ENCODE measurements at regions not wholly inside any gene's neighbourhood (a gene's known extent, or its start where the extent isn't known, plus 50 kb on each side); places are given as distances from the start of the nearest gene placed in this dataset.
"Not testable (repeated sequence)": the region's sequence is repeated elsewhere in the genome, so short reads cannot be mapped to it uniquely, and the experiment has no call there.

DNA sequence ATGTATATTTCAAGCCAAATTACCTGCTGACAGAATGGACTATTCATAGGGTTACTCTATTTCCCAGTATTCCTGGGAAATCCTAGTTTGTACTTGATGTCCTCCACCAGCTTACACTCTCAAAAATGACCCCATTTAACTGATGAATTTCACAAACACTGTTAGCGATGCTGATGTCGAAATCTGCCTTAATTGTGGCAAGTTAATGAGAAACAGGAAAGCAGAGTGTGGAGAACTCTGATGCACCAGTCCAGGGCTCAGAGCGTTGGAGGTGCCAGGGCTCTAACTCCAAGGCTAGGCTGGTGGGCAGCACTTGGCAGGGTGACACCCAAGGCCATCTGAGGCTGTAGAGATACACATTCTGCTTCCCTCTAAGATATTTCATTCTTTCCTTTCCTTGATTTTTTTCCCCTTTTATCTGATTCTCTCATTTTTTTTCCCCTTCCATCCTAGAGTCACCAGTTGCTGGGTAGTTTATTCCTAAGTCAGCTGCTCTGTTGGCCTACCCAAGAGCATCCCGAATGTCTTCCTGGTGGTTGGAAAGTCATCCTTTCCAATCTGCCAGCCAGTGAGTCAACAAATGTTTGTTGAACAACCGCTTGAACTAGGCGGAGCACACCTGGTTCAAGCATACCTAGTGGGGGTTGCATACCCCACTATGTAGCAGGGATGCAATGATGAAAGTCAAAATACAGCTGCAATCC is 525.0 kb upstream of the NRP1 start:
- no peak for DNase-seq

DNA sequence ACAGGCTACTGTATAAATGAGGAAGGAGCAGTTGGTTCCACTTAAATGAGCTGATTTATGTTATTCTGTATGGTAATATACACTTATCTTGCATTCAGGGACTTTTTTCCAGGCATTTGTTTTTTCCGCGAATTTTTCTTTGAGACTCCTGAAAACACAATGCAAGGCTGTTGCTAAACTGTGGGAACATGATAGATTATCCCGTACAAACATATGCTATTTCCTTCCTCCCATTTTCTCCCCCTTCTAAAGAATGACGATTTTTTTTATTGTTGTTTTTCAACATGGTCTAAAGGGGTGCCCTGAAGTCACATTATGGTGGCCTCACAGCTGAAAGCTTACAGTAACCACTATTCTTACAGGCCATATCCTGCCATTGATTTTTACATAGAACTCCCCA is 523.9 kb upstream of the NRP1 start:
- no peak for DNase-seq

DNA sequence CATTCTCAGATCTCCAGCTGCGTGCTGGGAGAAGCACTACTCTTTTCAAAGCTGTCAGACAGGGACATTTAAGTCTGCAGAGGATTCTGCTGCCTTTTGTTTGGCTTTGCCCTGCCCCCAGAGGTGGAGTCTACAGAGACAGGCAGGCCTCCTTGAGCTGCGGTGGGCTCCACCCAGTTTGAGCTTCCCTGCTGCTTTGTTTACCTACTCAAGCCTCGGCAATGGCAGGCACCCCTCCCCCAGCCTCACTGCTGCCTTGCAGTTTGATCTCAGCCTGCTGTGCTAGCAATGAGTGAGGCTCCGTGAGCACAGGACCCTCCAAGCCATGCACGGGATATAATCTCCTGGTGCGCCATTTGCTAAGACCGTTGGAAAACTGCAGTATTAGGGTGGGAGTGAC is 518.8 kb upstream of the NRP1 start:
- DNase-seq = not testable (repeated sequence)

DNA sequence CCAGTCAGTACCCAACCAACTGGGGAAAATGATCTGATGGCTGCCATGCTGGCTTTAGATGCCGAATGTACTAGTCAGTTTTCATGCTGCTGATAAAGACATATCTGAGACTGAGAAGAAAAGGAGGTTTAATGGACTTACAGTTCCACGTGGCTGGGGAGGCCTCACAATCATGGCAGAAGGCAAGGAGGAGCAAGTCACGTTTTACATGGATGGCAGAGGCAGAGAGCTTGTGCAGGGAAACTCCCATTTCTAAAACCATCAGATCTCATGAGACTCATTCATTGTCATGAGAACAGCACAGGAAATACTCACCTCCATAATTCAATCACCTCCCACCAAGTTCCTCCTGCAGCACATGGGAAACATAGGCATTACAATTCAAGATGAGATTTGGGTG is 508.9 kb upstream of the NRP1 start:
- no peak for DNase-seq

DNA sequence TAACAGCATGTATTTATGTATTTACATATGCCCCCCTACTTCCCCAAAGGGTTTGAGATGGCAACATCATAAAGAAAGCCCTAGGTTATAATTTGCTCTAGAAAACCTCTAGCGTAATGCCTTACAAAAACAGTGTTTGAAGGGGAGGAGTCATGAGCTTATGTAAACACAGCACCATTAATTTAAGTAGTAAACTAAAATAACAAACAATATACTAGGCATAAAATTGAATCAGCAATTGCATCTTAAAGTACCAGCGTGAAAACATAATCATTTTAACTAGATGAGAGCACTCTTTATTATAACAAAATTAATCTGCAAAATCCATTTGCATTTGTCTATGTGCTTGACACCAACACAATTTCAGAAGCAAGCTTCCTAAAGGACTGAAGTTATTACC is 507.2 kb upstream of the NRP1 start:
- DNase-seq = no peak

DNA sequence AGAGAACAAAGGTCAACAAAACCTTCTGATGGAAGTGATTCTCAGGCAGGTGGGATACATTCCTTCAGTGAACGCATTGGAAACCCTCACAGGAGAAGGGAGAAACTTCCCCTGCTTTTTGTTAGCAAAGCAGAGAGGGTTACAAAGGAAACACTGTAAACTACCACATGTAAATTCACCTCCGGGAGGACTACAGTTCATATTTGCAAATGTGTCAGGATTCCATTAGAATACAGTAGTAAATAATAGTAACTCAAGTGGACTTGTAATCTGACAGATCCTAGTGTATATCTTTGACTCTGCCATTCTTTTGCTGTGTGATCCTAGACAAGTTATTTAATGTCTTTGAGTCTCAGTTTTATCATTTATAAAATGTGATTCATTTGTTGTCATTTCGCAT is 504.3 kb upstream of the NRP1 start:
- DNase-seq = no peak

DNA sequence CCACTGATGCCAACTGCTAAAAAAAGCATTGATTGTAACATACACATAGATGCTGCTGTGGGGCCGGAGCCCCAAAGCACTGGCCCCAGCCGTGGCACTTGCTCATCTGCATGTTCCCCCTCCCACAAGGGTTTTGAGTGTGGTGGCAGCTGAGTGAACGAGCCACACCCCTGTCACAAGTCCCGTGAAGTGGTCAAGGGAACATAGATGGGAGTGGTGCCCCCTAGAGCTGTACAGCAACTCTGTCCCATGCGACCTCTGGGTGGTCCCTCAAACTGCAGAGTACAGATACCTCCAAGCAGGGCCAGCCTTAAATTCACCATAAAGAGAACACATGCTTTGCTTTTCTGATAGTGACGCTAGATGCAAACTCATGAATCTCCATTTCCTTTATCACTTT is 503.3 kb upstream of the NRP1 start:
- DNase-seq = no peak

DNA sequence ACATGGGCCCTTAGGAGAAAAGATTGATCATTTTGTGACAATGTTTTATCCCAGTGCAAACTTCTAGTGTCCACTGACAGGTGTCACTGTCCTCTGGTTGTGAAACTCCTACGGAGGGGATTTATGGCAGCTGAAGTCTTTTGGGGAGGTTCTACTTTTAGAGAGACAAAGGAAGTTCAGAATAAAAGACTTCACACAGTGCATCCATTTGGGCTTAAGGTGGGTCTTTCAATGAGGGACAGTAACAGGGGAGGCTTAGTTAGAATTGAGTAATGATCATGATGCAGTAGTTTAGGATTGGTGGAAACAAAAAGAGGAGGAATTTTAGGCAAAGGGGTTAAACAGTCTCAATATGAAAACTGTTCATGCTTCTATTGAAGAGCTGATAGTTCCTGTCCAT is 501.1 kb upstream of the NRP1 start:
- DNase-seq = no peak

DNA sequence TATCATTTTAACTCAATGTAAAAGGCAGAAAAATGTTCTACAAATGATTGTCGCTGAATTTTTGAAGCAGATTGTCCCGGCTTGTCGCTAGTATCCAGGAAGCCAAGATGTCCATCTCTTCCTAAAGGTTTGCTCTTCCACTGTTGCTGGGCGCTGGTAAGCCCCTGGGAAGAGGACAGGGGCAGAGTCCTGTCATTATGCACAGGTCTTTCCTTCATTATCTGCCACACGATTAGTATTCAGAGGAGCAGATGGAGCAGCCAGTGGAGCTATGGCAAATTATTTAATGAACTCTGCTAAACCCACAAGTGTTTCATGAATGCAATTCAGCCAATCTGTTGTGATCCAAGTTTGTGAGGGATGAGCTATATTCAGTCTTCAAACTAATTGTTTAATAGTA is 499.1 kb upstream of the NRP1 start:
- DNase-seq = no peak

DNA sequence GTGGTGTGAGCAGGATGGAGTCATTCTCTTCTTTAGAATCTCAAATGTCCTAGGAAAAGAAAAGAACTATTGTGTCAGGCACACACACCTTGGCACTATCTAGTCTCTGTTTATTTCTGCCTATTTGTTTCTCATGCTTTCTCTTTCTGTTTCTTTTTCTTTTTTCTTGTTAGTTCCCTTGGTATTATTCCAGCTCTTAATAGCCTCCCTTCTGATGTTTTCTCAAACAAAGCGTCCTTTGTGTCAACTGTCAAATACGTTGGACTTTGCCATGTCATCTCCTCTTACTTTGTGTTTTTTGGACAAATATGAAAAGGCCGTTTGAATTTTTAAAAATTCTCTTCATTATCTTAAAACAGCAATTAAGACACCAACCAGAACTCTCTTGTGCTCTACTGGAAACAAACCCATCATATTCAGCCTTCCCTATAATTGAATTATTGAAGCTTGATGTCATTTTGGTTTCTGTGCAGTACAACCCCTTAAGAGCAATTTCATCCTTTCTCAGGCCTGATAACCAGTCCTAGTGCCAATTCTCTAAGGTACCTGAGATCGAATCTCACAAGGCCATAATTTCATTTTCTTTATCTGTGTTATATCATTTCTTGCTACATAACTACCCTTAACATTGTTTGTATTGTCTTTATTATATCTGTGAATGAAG is 497.8 kb upstream of the NRP1 start:
- DNase-seq = no peak

DNA sequence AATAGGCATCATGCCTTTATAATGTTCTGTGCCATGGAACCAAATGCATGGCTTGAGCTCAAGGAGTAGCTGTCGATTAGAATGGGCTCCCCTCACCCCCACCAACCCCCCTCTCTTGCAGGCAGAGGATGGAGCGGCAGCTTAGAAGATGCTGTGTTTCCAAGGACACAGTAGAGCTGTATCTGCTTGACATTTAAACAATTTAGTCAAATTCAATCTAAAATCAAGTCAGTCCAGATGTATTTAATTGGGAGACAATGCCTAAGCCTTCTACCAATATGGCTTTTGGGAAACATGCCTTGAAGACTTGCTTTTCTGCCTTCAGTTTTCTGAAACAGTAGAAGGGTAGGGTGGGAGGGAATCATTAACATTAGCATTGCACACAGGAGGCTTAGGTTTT is 497.1 kb upstream of the NRP1 start:
- DNase-seq = no peak

DNA sequence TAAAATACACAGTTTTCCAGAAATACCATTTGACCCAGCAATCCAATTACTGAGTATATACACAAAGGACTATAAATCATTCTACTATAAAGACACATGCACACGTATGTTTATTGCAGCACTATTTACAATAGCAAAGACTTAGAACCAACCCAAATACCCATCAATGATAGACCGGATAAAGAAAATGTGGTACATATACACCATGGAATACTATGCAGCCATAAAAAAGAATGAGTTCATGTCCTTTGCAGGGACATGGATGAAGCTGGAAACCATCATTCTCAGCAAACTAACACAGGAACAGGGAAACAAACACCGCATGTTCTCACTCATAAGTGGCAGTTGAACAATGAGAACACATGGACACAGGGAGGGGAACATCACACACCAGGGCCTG is 495.4 kb upstream of the NRP1 start:
- DNase-seq = not testable (repeated sequence)

DNA sequence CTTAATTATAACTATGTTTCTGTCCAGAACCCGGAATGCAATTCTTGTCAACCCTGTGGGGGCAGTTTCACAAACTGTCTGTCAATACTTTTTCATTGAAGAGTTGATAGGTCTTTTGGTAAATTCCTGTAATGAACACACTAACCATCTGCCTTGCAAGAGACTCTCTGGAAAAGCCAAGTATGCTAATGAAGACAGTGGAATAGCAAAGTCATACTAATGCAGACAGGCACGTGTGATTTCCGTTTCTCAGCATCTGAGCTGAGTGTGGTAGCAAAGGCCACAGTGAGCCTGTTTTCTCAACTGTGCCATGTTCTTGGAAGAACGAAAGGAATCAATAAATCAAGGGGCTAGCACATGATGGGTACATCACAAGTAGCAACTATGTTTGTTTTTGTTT is 494.1 kb upstream of the NRP1 start:
- no peak for DNase-seq

DNA sequence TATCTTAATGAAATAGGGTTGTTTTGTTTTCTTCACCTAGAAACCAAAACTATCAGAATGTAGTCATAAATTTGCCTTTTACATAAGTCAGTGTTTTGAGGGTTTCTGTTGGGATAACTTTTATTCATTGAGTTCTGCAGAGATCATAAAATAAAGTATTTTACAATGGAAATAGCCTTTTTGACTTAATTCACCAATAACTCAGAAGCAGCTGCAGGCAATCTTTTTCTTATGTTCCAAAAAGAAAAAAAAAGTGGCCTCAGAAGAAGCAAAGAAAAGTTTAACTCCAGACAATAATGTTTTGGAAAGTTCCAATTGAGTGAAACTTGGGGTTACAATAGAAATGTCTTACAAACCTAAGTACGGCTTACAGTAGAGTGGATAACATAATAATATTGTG is 491.7 kb upstream of the NRP1 start:
- no peak for DNase-seq

DNA sequence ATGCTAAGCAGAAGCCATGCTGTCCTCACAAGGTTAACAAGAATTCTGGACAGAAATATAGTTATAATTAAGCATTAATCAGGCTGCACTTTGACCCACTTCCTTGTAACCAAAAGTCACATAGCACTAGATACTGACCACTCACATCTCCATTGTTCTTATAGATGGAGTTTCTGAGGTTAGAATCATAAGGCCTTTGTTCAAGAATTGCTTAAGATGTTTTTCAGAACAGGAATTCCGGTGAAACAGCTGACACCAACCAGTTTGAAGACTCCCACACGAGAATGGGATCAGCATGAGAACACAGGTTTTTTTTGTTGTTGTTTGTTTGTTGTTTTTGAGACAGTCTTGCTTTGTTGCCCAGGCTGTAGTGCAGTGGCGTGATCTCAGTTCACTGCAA is 488.3 kb upstream of the NRP1 start:
- no peak for DNase-seq

DNA sequence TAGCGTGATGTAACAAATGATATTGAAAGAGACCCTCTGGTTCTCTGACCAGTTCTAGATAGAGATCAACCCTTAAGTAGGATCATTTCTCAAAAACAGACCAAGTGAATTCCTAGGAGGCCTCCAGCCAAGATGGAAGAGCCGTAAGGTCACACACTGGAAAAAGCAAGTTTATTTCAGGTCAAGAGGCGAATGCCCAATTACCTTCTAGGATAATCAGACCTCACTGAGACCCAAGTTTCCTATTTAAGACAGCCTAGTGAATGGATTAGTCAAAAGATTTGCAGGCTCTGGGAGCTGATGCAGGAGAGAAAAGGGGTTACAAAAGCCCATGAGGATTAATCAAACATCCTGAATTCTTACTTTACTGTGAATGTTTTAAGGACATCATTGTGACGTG is 486.1 kb upstream of the NRP1 start:
- DNase-seq = no peak

DNA sequence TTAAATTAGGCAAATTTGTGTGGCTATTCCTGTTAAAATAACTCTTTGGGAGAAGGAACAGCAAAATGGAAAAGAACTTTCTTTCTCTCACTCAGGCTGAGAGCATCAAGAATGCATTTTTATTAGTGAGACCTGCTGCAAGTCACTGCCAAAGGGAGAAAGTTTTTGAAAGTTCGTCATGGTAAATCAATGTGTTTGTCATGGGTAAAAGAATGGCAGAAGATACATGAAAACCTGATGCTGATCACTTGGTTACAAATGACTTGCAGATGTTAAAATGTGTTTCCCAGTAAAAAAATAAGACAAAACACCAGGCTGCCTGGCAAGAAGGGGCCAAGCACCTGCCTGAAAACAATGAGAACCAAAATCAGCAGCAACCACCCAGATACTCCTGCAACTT is 484.7 kb upstream of the NRP1 start:
- no peak for DNase-seq

DNA sequence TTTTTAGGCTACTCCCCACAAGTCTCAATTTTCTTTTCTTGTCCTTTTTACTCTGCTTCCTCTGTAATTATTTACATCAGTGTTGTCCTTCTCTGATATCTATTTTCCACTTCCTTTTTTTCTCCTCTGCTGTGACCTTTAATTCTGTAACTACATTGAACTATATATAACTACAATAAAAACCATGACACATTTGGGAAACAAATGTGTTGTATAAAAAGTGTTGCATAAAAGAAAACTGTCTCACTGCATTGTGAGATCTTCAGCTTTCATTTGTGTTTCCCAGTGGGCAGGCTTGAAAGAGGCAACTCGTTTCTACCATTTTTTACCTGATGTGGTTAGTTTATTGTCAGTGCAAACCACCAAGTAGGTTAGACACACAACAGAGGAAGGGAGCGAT is 483.9 kb upstream of the NRP1 start:
- no peak for DNase-seq

DNA sequence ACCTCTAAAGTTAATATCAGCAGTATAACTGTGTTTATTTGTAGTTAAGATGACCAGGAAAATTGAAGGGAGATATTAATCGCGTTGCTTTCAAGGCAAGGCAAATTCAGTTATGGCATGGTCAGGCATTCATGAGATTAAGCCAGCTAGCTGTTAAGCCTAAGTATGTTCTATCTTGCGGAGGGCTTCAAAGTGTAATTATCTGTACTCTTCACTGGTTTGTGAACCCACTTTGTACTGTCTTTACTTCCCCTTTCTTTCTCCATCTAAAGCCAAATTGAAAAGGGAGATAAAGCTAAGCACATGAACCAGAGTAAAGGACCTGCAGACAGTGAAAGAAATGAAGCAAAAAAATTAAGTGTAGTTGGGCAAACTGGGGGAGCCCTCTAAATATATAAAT is 483.1 kb upstream of the NRP1 start:
- DNase-seq = no peak

DNA sequence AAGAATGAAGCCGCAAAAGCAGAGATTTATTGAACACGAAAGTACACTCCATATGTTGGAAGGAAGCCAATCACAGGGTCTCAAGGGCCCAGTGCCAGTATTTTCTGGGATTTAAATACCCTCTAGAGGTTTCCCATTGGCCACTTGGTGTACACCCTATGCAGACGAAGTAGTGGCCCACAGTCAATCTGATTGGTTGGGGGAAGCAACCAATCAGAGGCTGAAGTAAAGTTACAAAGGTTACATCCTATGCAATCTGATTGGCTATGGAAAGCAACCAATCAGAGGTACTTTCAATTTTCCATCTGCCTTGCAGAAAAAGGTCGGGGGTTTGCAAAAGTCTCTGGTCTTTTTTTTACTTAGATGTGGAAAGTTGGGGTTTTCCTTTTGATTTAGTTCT is 481.3 kb upstream of the NRP1 start:
- DNase-seq = no peak

DNA sequence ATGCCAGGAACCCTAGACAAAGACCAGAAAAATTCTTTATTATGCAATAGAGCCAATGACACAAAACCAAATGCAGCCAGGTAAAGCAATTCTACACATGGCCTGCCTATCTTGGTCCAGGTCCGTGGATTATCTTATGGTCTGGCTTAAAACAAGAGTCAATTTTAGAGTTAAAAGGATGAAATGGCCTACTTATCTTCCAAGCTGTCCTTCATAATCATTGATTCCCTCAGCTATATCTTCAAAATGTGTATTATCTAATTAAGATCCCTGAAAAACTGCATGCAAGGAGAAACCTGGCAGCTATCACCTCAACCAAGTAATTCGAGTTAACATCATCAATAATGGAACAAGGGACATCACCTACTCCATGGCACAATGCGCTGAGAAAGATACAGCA is 479.4 kb upstream of the NRP1 start:
- DNase-seq = no peak

DNA sequence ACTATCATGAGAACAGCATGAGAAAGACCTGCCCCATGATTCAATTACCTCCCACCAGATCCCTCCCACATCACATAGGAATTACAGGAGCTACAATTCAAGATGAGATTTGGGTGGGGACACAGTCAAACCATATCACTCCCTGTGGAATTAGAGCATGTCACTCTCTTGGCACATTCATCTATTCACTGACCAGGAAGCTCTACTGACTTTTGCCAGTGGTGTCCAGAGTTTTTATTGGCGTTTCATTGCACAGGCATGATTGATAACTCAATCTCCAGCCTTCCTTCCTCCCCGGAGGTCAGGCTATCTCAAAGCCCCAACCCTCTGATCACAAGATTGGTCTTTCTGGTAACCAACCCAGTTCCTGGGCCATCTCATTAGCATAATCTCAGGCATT is 478.9 kb upstream of the NRP1 start:
- DNase-seq = no peak

DNA sequence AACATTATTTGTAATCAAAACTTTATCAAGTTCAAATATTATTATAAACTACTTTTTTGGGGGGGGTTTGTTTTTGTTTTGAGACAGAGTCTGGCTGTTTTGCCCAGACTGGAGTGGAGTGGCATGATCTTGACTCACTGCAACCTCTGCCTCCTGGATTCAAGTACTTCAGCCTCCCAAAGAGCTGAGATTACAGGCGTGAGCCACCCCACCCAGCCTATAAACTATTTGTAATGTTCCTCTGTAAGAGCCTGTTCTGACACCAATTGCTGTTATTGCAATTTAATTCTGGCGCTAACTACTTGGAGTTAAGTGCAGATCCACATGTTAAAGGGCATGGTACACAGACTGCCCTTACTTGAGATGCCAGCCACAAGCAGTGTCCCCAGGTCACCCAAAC is 478.1 kb upstream of the NRP1 start:
- no peak for DNase-seq

DNA sequence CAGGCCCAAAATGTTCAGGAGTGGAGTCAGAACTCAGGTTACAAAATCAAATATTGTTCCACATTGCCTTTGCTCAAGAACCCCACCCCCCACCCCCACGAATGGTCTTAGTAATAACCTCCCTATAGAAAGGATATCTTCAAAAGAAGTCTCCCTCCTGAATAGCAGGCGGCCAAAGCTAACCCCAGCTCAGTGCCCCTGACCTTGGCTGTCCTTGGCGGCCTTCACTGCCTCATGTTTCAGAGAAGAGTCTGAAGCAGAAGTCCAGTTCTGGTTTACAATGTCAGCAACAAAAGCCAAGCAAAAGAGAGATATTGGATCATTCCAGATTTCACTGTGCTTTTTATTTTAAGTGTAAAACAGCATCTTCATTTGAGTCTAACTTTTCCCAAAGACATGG is 476.5 kb upstream of the NRP1 start:
- no peak for DNase-seq

DNA sequence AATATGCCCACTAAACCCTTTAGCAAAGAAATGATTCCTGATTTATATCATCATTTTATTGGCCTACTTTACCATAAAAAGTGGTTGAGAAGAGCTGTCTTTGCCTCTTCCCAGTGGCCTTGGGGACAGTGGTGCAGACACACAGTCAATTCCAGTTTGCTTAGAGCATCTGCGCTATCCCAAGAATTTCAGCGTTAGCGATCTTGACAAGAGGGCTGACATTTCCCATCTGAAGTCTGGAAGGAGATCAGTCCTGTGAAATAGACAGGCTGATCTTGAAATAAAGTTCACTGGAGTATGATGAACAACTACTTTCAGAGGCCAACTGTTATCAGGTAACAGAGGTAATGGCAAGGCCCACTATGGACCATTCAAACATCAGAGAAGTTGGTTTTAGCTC is 475.3 kb upstream of the NRP1 start:
- DNase-seq = no peak

Data from activated gamma-delta T cell (primary cell).